H1 (cell line): ENCODE measurements at regions not wholly inside any gene's neighbourhood (a gene's known extent, or its start where the extent isn't known, plus 50 kb on each side); places are given as distances from the start of the nearest gene placed in this dataset.

Source experiments
- CTCF ChIP-seq, 3 experiments: IDR thresholded peaks; 1 replicate in 2 of 3; 2 replicates in 1 of 3; pipeline versions ENCODE4 v1.5.1 to v1.6.1; 2011; ENCODE audit warnings: low read length in 3 of 3, mild to moderate bottlenecking in 3 of 3, inconsistent platforms in 2 of 3, low read depth in 1 of 3, moderate library complexity in 1 of 3; ENCODE audit not compliant: insufficient read depth in 1 of 3; ENCODE audit errors: control extremely low read depth in 1 of 3
- SP2 ChIP-seq: IDR thresholded peaks from 2 replicates; pipeline ENCODE4 v1.6.1; 2012; ENCODE audit warnings: mild to moderate bottlenecking, low read length, inconsistent platforms

- TF ChIP-seq CTCF (IDR thresholded peaks at IDR 0.05; ENCODE audit: control extremely low read depth in 1 of 3, insufficient read depth in 1 of 3, low read depth in 1 of 3, low read length in 3 of 3) (no peak), SP2 (no peak)
Measured at GRCh38 chr7:119377861-119378260, 895.1 kb upstream of the KCND2 start.
